ENCODE measurements at regions not wholly inside any gene's neighbourhood (a gene's known extent, or its start where the extent isn't known, plus 50 kb on each side); places are given as distances from the start of the nearest gene placed in this dataset.

DNA sequence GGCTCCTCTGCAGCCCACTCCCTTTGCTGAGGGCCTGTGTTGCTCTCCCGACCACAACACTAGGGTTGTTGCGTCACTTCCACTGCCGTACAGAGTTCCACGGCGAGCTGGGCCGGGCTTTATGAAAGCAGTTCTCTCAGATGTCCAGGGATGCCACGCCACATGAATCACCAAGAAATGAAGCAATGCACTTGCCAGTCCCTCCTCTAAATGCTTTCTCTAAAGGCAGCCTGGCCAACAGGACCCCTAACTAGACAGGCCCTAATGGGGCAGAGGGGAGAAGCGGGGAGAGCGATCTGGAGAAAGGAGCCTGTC is 188.7 kb downstream of the CTTN start:
- TF ChIP-seq, protein P1, sequence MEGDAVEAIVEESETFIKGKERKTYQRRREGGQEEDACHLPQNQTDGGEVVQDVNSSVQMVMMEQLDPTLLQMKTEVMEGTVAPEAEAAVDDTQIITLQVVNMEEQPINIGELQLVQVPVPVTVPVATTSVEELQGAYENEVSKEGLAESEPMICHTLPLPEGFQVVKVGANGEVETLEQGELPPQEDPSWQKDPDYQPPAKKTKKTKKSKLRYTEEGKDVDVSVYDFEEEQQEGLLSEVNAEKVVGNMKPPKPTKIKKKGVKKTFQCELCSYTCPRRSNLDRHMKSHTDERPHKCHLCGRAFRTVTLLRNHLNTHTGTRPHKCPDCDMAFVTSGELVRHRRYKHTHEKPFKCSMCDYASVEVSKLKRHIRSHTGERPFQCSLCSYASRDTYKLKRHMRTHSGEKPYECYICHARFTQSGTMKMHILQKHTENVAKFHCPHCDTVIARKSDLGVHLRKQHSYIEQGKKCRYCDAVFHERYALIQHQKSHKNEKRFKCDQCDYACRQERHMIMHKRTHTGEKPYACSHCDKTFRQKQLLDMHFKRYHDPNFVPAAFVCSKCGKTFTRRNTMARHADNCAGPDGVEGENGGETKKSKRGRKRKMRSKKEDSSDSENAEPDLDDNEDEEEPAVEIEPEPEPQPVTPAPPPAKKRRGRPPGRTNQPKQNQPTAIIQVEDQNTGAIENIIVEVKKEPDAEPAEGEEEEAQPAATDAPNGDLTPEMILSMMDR (IDR thresholded peaks at IDR 0.05): no peak
- TF ChIP-seq POLR2A (IDR thresholded peaks at IDR 0.05): no peak
